GM21423 (cell line): ENCODE measurements at regions not wholly inside any gene's neighbourhood (a gene's known extent, or its start where the extent isn't known, plus 50 kb on each side); places are given as distances from the start of the nearest gene placed in this dataset.

Source experiments
- ATAC-seq: cut with Tn5 transposase; IDR thresholded peaks from one replicate; pipeline ENCODE4 v1.9.1; 2021; ENCODE audit warnings: mild to moderate bottlenecking, moderate library complexity; ENCODE audit not compliant: unreplicated experiment

DNA sequence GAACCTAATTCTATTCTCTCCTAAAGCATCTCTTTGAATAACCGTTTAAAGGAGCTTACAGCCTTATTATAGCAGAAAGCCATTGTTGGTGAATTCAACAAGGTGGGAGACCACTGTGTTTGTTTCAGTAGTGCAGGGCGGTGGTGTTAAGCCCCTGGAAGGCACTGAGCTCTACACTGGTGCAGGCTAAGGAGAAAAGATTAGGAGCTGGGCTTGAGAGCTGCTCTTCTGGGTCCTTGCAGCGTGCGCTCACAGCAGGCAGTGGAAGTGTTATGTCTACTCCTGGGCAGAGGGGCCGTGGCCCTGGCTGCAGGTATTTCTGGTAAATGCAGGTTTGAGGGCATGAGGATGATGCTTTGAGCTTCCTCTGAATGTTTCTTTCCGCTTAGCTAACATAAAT is 361.2 kb downstream of the RNF144B start:
- ATAC-seq = no peak

DNA sequence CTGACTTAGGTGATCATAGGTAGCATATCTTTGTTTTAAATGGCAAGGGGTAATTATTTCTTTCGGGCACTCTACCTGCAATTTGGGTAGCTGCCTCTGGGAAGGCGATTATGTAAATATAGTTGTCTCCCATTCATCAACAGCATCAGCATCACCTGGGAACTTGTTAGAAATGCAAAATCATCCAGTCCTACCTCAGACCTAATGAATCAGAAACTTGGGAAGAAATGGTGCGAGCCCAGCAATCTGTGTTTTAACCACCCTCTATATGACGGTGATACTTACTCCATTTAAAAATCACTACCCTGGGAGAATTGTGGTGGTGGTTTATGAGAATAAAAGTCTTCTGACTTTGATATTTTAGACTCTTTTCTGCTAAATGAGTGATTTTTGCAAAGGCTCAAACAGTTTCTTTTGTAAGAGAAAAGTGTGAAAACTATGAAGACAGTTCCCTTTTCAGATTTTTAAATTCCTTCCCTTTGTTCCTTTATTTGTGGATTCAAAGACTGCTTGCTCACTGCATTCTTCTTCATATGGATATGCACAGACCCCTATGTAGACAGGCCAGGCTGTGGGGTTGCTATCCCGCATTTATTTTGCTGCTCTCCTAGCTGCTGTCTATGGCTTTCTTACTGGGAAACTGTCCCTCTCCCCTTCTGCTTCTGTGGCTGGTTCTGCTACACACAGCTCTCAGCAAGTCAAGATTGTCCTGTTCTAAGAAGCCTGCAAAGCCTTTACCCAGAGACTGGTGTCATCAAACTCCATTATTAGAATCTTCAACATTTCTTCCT is 365.3 kb downstream of the RNF144B start:
- ATAC-seq = no peak

- no peak for ATAC-seq
These were observed 365.9 kb downstream of the RNF144B start for GRCh38 chr6:18753076-18753475.

GRCh38 chr6:18763086-18763485 is 375.9 kb downstream of the RNF144B start:
- ATAC-seq = no peak

- no peak for ATAC-seq
These were observed 397.6 kb downstream of the RNF144B start for GRCh38 chr6:18784794-18785193.

- no peak for ATAC-seq
These were observed 398.8 kb downstream of the RNF144B start for GRCh38 chr6:18785810-18786490.

- no peak for ATAC-seq
These were observed 405.7 kb downstream of the RNF144B start for GRCh38 chr6:18792866-18793265.

DNA sequence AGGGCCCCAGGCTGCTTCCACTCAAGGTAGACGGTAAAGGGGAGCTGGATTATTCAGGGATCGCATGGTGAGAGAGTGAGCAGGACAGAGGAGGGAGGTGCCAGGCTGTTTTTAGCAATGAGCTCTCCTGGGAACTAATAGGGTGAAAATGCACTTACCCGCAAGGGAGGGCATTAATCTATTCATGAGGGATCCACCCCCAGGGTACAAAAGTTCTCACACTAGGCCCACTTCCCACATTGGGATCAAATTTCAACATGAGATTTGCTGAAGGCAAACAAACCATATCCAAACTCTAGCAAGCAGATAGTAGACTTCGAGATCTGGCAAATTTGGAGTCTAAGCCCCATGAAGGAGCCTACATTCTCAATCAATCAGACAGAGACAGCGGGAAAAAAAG is 408.6 kb downstream of the RNF144B start:
- ATAC-seq = no peak

GRCh38 chr6:18820725-18821124 is 433.6 kb downstream of the RNF144B start:
- ATAC-seq = no peak

- no peak for ATAC-seq
These were observed 436.7 kb downstream of the RNF144B start for GRCh38 chr6:18823782-18824386.

DNA sequence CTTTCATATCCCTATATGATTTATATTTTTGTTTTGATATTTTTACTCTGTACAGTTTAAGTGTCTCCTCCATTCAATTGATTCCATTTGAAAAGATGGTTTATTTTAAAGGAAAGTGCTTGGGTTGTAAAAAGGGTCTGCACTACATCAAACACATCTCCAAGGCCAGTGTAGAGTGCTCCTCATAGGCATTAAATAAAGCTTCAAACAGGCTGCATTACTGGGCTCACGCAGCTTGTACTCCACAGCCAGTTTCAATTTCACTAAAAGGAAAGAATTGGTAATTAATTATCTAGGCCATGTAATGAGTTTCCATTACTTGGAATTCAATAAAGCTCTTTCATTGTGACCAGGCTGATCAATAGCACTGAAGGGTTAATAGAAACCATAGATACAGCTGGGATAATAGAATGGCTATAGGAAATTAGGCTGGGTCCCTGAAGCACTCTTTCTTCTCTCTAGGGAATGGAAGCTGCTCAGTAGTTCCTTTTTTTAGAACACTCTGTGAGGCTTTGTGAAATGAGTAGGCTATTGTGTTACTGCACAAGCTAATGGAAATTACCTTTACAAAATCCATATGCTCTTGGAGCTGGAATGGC is 442.2 kb downstream of the RNF144B start:
- no peak for ATAC-seq

- ATAC-seq = no peak
These were observed 448.8 kb downstream of the RNF144B start for GRCh38 chr6:18835976-18836375.

DNA sequence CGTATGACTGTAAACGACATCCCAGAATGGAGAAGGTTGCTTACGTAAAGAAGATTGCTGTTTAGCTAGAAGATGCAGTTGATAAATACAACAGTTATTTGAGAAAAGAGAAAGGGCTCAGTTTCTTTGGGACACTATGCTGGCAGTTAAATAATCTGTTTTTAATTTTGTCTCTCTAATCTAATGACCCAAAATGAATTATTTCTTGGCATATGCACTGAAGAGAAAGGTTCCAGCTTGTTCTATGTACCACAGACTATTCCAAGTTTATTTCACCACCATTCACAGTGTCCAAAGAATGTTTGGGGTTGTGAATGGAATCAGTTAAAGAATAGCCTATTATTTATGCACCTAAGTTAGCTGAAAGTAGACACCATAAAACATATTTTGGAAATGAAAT is 449.9 kb downstream of the RNF144B start:
- no peak for ATAC-seq

DNA sequence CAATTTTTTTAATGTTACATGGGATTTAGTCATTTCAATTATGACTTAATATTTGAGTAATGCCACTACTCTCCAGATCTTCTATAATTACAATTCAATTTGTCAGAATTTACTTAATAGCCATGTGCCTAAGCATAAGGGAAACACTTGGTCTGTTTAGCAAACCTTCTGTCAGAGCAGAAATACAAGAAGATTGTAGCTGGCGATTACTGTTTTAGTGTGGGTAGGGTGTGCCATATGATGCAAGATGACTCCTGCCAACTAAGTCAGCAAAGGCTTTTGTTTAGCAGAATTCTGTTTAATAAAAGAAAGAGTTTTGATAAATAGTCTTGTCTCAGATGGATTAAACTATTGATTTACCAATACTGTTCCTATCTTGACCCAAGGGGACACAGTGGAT is 455.4 kb downstream of the RNF144B start:
- ATAC-seq = no peak

DNA sequence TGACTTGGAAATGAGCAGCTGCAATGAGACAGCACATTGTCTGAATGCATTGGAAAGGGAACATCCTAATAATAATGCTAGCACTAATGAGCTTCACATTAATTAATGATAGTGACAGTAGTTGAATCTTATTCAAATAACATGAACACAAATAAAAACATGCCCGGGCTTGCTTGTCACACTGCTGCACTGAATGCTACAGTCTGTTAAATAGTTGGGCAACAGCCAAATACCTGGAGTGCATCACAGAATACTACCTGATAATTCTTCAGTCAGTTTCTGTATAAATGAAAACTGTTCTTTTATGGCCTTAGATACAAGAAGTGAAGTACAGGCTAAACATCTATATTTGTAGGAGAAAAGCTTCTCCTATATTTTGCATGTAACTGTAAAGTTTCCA is 458.7 kb downstream of the RNF144B start:
- ATAC-seq = no peak

GRCh38 chr6:18846327-18846726 is 459.2 kb downstream of the RNF144B start:
- ATAC-seq = no peak

GRCh38 chr6:18861204-18861603 is 474.1 kb downstream of the RNF144B start:
- ATAC-seq = no peak

DNA sequence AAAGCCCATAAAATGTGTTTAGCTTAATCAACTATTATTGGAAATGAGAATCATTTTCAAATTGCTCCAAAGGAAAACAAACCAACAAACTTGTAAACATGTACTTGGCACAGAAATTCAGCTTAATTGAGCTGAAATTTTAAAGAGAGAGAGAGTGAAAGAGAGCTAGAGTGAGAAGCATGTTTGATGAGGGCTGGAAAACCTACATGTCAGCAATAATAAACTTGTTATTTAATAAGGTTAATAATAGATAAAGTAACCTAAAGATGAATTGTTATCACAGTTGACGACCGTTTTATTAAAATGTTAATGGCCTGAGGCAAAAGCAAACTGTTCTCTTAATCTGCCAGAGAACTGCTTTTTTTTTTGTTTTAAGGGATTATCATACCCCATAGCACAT is 496.1 kb downstream of the RNF144B start:
- ATAC-seq = no peak

DNA sequence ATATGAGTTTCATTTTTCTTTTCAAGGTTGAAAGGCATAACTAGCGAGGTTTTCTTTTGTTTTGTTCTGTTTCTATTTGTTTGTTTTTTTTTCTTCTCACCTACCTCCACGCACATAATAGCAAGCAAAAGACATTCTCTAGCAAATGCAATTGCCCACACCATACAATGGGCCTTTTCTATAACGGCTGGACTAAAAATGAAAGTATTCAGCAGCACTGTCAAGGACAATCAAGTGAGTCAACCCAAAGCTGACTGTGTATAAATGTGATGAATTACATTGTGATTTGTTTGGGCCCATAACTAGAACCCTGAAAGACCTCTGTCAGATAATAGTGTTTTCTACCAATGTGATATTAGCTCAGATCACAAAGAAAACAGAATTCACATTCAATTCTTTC is 496.7 kb downstream of the RNF144B start:
- ATAC-seq = no peak

DNA sequence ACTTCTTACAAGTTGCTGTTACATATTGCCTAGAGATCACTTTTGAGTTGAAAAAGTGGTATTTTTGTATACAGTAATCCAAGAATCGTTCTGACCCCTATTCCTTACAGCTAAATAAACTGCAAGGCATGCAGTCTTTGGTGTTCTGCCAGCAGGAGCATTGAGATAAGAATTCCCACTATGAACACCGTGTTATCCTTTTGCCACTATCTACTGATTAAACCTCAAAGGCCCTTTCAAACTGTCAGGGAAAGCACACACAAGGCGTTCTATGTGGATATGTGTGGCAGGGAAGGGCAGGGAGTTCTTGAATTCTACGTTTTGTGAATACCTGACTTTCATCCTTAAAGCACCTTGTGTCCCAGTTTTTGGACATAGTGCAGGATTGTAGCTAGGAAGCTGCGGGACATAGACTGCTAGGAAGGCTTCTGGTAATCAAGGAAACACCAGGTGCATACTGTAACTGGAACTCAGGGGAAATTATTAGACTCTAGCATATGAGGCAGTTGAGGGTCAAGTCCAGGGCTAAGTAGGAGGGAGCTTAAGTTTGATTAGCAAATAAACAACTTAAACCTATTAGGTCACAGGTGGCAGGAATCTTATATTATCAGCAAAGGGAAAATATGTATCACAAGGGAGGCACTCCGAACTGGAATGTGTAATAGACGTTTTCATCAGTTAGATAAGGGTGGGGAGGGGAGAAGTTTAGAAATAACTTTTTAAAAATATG is 506.6 kb downstream of the RNF144B start:
- no peak for ATAC-seq

DNA sequence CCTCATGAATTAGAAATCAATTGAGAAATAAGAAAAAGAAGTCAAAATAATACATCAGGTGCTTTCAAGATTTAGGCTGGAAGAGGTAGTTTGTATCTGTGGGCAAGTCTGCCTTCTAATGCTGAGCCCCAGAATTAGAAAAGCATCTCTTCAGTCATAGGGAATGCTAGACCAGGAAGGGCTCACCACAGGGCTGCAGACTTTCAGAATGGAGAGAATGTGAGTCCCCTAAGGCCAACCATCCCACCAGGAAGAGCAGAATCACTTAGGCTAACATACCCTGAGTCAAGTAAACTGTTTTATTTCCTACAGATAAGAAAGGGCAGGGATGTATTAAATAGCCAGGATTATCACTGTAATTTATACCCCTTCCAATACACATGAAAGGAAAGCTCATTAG is 510.2 kb downstream of the RNF144B start:
- no peak for ATAC-seq
